ENCODE measurements at regions not wholly inside any gene's neighbourhood (a gene's known extent, or its start where the extent isn't known, plus 50 kb on each side); places are given as distances from the start of the nearest gene placed in this dataset.
"Not testable (repeated sequence)": the region's sequence is repeated elsewhere in the genome, so short reads cannot be mapped to it uniquely, and the experiment has no call there.

- DNase-seq: no peak
- intact Hi-C loops (cut with DNase I): no loop called here
Measured at GRCh38 chr5:99156688-99157087, 227.9 kb upstream of the CHD1 start.

GRCh38 chr5:99143283-99143795, 214.5 kb upstream of the CHD1 start:
- DNase-seq; intact Hi-C loops (cut with DNase I): not testable (repeated sequence)

- DNase-seq: no peak
- intact Hi-C loops (cut with DNase I): no loop called here
Measured at GRCh38 chr5:99141534-99142128, 212.8 kb upstream of the CHD1 start.

- DNase-seq: no peak
- intact Hi-C loops (cut with DNase I): no loop called here
Measured at GRCh38 chr5:99138911-99139310, 210.1 kb upstream of the CHD1 start.

- DNase-seq: no peak
- intact Hi-C loops (cut with DNase I): no loop called here
Measured at GRCh38 chr5:99133921-99134320, 205.1 kb upstream of the CHD1 start.

GRCh38 chr5:99129768-99130501, 201.1 kb upstream of the CHD1 start:
- intact Hi-C loops (cut with DNase I): no loop called here
- no peak for DNase-seq

GRCh38 chr5:99122976-99123375, 194.2 kb upstream of the CHD1 start:
- intact Hi-C loops (cut with DNase I): no loop called here
- no peak for DNase-seq

- intact Hi-C loops (cut with DNase I): no loop called here
- no peak for DNase-seq
Measured at GRCh38 chr5:99119326-99119725, 190.5 kb upstream of the CHD1 start.

GRCh38 chr5:99116526-99116925, 187.7 kb upstream of the CHD1 start:
- intact Hi-C loops (cut with DNase I): no loop called here
- DNase-seq: no peak

GRCh38 chr5:99109894-99110293, 181.1 kb upstream of the CHD1 start:
- DNase-seq: no peak
- intact Hi-C loops (cut with DNase I): no loop called here

- DNase-seq: no peak
- intact Hi-C loops (cut with DNase I): no loop called here
Measured at GRCh38 chr5:99105216-99105615, 176.4 kb upstream of the CHD1 start.

GRCh38 chr5:99104538-99105132, 175.8 kb upstream of the CHD1 start:
- intact Hi-C loops (cut with DNase I): no loop called here
- DNase-seq: peak in 6 of 42 donors; percentile 3 to 37 (median 24)

GRCh38 chr5:99102073-99102697, 173.4 kb upstream of the CHD1 start:
- intact Hi-C loops (cut with DNase I): no loop called here

GRCh38 chr5:99099691-99100090, 170.9 kb upstream of the CHD1 start:
- intact Hi-C loops (cut with DNase I): no loop called here
- DNase-seq: no peak

More at GRCh38 chr5:99102073-99102697, 173.4 kb upstream of the CHD1 start:
- no peak for DNase-seq

- no peak for DNase-seq
- intact Hi-C loops (cut with DNase I): no loop called here
Measured at GRCh38 chr5:99089822-99090549, 161.2 kb upstream of the CHD1 start.

GRCh38 chr5:99088309-99088708, 159.5 kb upstream of the CHD1 start:
- DNase-seq: no peak
- intact Hi-C loops (cut with DNase I): no loop called here

GRCh38 chr5:99083197-99083596, 154.4 kb upstream of the CHD1 start:
- DNase-seq: no peak
- intact Hi-C loops (cut with DNase I): no loop called here

- intact Hi-C loops (cut with DNase I): no loop called here
- no peak for DNase-seq
Measured at GRCh38 chr5:99081711-99082110, 152.9 kb upstream of the CHD1 start.

Measured in head of caudate nucleus (tissue), 42 donors.